IMR-90 (cell line): ENCODE measurements at regions not wholly inside any gene's neighbourhood (a gene's known extent, or its start where the extent isn't known, plus 50 kb on each side); places are given as distances from the start of the nearest gene placed in this dataset.
"Not testable (repeated sequence)": the region's sequence is repeated elsewhere in the genome, so short reads cannot be mapped to it uniquely, and the experiment has no call there.

Experiments used
- CHD1 ChIP-seq: IDR thresholded peaks from 2 replicates; pipeline ENCODE4 v1.6.1; 2012; ENCODE audit warnings: low read depth, low read length, improper control_type of control experiment
- MXI1 ChIP-seq: IDR thresholded peaks from 2 replicates; pipeline ENCODE4 v1.6.1; 2012; ENCODE audit warnings: low read depth, mild to moderate bottlenecking, low read length, moderate library complexity, borderline replicate concordance
- RAD21 ChIP-seq: IDR thresholded peaks from 2 replicates; pipeline ENCODE4 v1.6.1; 2012; ENCODE audit warnings: low read length, improper control_type of control experiment

GRCh38 chr1:238601604-238602003 lies 710.9 kb upstream of the ZP4 start:
- TF ChIP-seq MXI1, RAD21, CHD1: not testable (repeated sequence)
